ENCODE measurements at regions not wholly inside any gene's neighbourhood (a gene's known extent, or its start where the extent isn't known, plus 50 kb on each side); places are given as distances from the start of the nearest gene placed in this dataset.

- no peak for TF ChIP-seq SMARCE1 (IDR thresholded peaks at IDR 0.05)
- no peak for TF ChIP-seq SRF (CRISPR knock-in tag; IDR thresholded peaks at IDR 0.05)
- TF ChIP-seq, protein P1, sequence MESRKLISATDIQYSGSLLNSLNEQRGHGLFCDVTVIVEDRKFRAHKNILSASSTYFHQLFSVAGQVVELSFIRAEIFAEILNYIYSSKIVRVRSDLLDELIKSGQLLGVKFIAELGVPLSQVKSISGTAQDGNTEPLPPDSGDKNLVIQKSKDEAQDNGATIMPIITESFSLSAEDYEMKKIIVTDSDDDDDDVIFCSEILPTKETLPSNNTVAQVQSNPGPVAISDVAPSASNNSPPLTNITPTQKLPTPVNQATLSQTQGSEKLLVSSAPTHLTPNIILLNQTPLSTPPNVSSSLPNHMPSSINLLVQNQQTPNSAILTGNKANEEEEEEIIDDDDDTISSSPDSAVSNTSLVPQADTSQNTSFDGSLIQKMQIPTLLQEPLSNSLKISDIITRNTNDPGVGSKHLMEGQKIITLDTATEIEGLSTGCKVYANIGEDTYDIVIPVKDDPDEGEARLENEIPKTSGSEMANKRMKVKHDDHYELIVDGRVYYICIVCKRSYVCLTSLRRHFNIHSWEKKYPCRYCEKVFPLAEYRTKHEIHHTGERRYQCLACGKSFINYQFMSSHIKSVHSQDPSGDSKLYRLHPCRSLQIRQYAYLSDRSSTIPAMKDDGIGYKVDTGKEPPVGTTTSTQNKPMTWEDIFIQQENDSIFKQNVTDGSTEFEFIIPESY (CRISPR knock-in tag; IDR thresholded peaks at IDR 0.05), result no peak
- TF ChIP-seq, protein P2, sequence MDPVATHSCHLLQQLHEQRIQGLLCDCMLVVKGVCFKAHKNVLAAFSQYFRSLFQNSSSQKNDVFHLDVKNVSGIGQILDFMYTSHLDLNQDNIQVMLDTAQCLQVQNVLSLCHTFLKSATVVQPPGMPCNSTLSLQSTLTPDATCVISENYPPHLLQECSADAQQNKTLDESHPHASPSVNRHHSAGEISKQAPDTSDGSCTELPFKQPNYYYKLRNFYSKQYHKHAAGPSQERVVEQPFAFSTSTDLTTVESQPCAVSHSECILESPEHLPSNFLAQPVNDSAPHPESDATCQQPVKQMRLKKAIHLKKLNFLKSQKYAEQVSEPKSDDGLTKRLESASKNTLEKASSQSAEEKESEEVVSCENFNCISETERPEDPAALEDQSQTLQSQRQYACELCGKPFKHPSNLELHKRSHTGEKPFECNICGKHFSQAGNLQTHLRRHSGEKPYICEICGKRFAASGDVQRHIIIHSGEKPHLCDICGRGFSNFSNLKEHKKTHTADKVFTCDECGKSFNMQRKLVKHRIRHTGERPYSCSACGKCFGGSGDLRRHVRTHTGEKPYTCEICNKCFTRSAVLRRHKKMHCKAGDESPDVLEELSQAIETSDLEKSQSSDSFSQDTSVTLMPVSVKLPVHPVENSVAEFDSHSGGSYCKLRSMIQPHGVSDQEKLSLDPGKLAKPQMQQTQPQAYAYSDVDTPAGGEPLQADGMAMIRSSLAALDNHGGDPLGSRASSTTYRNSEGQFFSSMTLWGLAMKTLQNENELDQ (CRISPR knock-in tag; IDR thresholded peaks at IDR 0.05; ENCODE audit: borderline replicate concordance), result no peak
- no peak for TF ChIP-seq KAT7 (CRISPR knock-in tag; IDR thresholded peaks at IDR 0.05; ENCODE audit: borderline replicate concordance)
- no peak for TF ChIP-seq ZNF407 (IDR thresholded peaks at IDR 0.05; ENCODE audit: low read depth)
- TF ChIP-seq HEY1 (CRISPR knock-in tag; IDR thresholded peaks at IDR 0.05; ENCODE audit: borderline replicate concordance), result no peak
- no peak for TF ChIP-seq ZFX (CRISPR knock-in tag; IDR thresholded peaks at IDR 0.05)
- 34% methylated on average over 3 of the region's 7 CpGs for WGBS (ENCODE audit: insufficient coverage, low coverage, missing lambda C conversion rate)
Observed at GRCh38 chr11:15912825-15913224, 443.5 kb downstream of the SOX6 start.

More at GRCh38 chr11:15912825-15913224, 443.5 kb downstream of the SOX6 start:
- H4K20me1 ChIP-seq (replicated peaks; ENCODE audit: control insufficient read depth, insufficient read depth, low read length), result no peaks in the 10 kb centered on the region; the same call in 1 of the 2 replicates
- H3K4me3 ChIP-seq, result no peak overlapping the region
- ChIA-PET POLR2A (interaction anchor here (0.8 to 1.3 kb wide), 2 partner anchors 17 to 234 kb away, joined by 3 to 4 read pairs; no protein-coding TSS in a partner anchor), CTCF (ENCODE audit: low intra/inter-chr PET ratio) (no interaction called here)
- no peak overlapping the region for H3K4me2 ChIP-seq (ENCODE audit: insufficient read depth, low read length)
- H3K9me1 ChIP-seq (ENCODE audit: control insufficient read depth, insufficient read depth, low read length), result no peaks in the 10 kb centered on the region
- FAIRE-seq (no peak), ATAC-seq (no peak), DNase-seq (ENCODE audit: extremely low read depth in 1 of 4, low spot score in 3 of 4) (no peak)
- in situ Hi-C loops (cut with MboI), result no loop called here
- intact Hi-C loops (cut with micrococcal nuclease), result no loop called here
- no peaks in the 10 kb centered on the region for H3K36me3 ChIP-seq (ENCODE audit: control insufficient read depth, insufficient read depth, low read length)
- H3K79me2 ChIP-seq (ENCODE audit: control insufficient read depth, insufficient read depth, low read length), result no peaks in the 10 kb centered on the region
- H3K9ac ChIP-seq (ENCODE audit: insufficient read depth in 1 of 2, low read depth in 2 of 2, low read length in 2 of 2), result no peak overlapping the region
- peaks cover 0 to 4% of the 10 kb centered on the region in 2 experiments; a peak in 2 of 5 replicates for H3K27me3 ChIP-seq (ENCODE audit: control insufficient read depth in 2 of 2, insufficient read depth in 2 of 2, low read length in 2 of 2)
- BruUV-seq (replicated peaks), result no TSS peak
- no peak overlapping the region for H2AFZ ChIP-seq (ENCODE audit: low read depth, low read length)
- no peaks in the 10 kb centered on the region for H3K9me3 ChIP-seq (replicated peaks; ENCODE audit: control insufficient read depth, insufficient read depth, low read depth, low read length)
- no peak overlapping the region for H3K27ac ChIP-seq (ENCODE audit: extremely low read depth, low read depth, low read length)
- H3K4me1 ChIP-seq (replicated peaks in 1 of 2; ENCODE audit: control insufficient read depth in 2 of 2, insufficient read depth in 2 of 2, low read length in 2 of 2), result peaks cover 0 to 3% of the 10 kb centered on the region in 2 experiments; a peak in 1 of 5 replicates
